ENCODE measurements at regions not wholly inside any gene's neighbourhood (a gene's known extent, or its start where the extent isn't known, plus 50 kb on each side); places are given as distances from the start of the nearest gene placed in this dataset.

DNA sequence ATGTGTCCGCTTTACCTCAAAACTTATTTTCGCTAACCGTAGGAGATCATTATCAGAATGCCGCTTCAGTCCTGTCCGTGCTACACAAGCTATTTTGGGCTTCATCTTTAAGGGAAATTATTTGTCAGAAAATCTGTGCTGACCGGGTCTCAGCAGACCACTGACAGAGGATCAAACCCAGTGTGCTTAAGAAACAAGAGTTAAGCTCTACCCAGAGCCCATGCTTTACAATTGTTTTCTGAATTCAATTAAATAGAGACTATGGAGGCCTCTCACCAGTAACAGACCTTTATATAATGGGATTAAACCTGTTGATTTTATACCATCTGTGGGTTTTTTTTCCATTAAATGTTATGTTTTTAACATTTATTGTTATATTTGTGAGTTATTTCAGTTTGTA, 1956.7 kb upstream of the PIK3C3 start:
- TF ChIP-seq, protein P1, sequence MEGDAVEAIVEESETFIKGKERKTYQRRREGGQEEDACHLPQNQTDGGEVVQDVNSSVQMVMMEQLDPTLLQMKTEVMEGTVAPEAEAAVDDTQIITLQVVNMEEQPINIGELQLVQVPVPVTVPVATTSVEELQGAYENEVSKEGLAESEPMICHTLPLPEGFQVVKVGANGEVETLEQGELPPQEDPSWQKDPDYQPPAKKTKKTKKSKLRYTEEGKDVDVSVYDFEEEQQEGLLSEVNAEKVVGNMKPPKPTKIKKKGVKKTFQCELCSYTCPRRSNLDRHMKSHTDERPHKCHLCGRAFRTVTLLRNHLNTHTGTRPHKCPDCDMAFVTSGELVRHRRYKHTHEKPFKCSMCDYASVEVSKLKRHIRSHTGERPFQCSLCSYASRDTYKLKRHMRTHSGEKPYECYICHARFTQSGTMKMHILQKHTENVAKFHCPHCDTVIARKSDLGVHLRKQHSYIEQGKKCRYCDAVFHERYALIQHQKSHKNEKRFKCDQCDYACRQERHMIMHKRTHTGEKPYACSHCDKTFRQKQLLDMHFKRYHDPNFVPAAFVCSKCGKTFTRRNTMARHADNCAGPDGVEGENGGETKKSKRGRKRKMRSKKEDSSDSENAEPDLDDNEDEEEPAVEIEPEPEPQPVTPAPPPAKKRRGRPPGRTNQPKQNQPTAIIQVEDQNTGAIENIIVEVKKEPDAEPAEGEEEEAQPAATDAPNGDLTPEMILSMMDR (IDR thresholded peaks at IDR 0.05 in 8 of 11, conservative IDR thresholded peaks at IDR 0.05 in 3 of 11): no peak
- TF ChIP-seq POLR2A (IDR thresholded peaks at IDR 0.05): no peak
